SH-SY5Y (cell line): ENCODE measurements at regions not wholly inside any gene's neighbourhood (a gene's known extent, or its start where the extent isn't known, plus 50 kb on each side); places are given as distances from the start of the nearest gene placed in this dataset.

Source experiments
- GATA2 ChIP-seq: IDR thresholded peaks from 2 replicates; pipeline ENCODE4 v1.6.1; 2011; ENCODE audit warnings: mild to moderate bottlenecking, low read depth, low read length
- GATA3 ChIP-seq: IDR thresholded peaks from 2 replicates; pipeline ENCODE4 v1.6.1; 2011; ENCODE audit warnings: low read depth, mild to moderate bottlenecking, low read length, moderate library complexity

- no peak for TF ChIP-seq GATA2
- TF ChIP-seq GATA3, result no peak
These were observed 158.6 kb upstream of the NR2F2 start for GRCh38 chr15:96171853-96172296.

GRCh38 chr15:96172417-96172816 is 158.1 kb upstream of the NR2F2 start:
- TF ChIP-seq GATA3 (no peak), GATA2 (no peak)

GRCh38 chr15:96176831-96177230 is 153.7 kb upstream of the NR2F2 start:
- TF ChIP-seq GATA3, result no peak

- TF ChIP-seq GATA3, result no peak
These were observed 153.2 kb upstream of the NR2F2 start for GRCh38 chr15:96177279-96177678.

GRCh38 chr15:96180087-96180748 is 150.3 kb upstream of the NR2F2 start:
- no peak for TF ChIP-seq GATA2
- TF ChIP-seq GATA3, result no peak

- no peak for TF ChIP-seq GATA3
- no peak for TF ChIP-seq GATA2
These were observed 149.3 kb upstream of the NR2F2 start for GRCh38 chr15:96181217-96181616.

- TF ChIP-seq GATA2 (no peak), GATA3 (no peak)
These were observed 148.6 kb upstream of the NR2F2 start for GRCh38 chr15:96181873-96182301.

- TF ChIP-seq GATA3 (no peak), GATA2 (no peak)
These were observed 147.6 kb upstream of the NR2F2 start for GRCh38 chr15:96182736-96183513.

GRCh38 chr15:96183514-96183850 is 147.0 kb upstream of the NR2F2 start:
- TF ChIP-seq GATA2 (no peak), GATA3 (no peak)

GRCh38 chr15:96183867-96184266 is 146.6 kb upstream of the NR2F2 start:
- TF ChIP-seq GATA3 (no peak), GATA2 (no peak)

- no peak for TF ChIP-seq GATA3
- TF ChIP-seq GATA2, result no peak
These were observed 146.2 kb upstream of the NR2F2 start for GRCh38 chr15:96184297-96184696.

- TF ChIP-seq GATA3, result no peak
- no peak for TF ChIP-seq GATA2
These were observed 144.4 kb upstream of the NR2F2 start for GRCh38 chr15:96186105-96186504.

- TF ChIP-seq GATA2 (no peak), GATA3 (no peak)
These were observed 142.9 kb upstream of the NR2F2 start for GRCh38 chr15:96187341-96188305.

- TF ChIP-seq GATA3 (no peak), GATA2 (no peak)
These were observed 132.8 kb upstream of the NR2F2 start for GRCh38 chr15:96197721-96198120.

GRCh38 chr15:96199111-96199510 is 131.4 kb upstream of the NR2F2 start:
- no peak for TF ChIP-seq GATA2
- TF ChIP-seq GATA3, result no peak
